Neural crest cell (in vitro differentiated cells): ENCODE measurements at regions not wholly inside any gene's neighbourhood (a gene's known extent, or its start where the extent isn't known, plus 50 kb on each side); places are given as distances from the start of the nearest gene placed in this dataset.
A peak's percentile ranks its signal among the peaks of the same experiment; 100 is the strongest.
"Not testable (repeated sequence)": the region's sequence is repeated elsewhere in the genome, so short reads cannot be mapped to it uniquely, and the experiment has no call there.

Experiments
- DNase-seq: peaks from one replicate; pipeline ENCODE4 v3.0.0; 2021; ENCODE audit warnings: low read depth, mixed read lengths, low spot score
- H3K27ac Mint-ChIP-seq: one replicate; pipeline ENCODE4 v1.8.0; 2021; ENCODE audit warnings: mild to moderate bottlenecking, mixed read lengths; ENCODE audit not compliant: unreplicated experiment
- H3K27me3 Mint-ChIP-seq: 2 replicates; pipeline ENCODE4 v1.8.0; 2021; ENCODE audit warnings: low read depth, mild to moderate bottlenecking, mixed read lengths
- H3K36me3 Mint-ChIP-seq: 2 replicates; pipeline ENCODE4 v1.8.0; 2021; ENCODE audit warnings: low read depth, mild to moderate bottlenecking, mixed read lengths
- H3K4me1 Mint-ChIP-seq: 2 replicates; pipeline ENCODE4 v1.8.0; 2021; ENCODE audit warnings: mixed read lengths
- H3K4me3 Mint-ChIP-seq: one replicate; pipeline ENCODE4 v1.8.0; 2021; ENCODE audit warnings: mild to moderate bottlenecking, mixed read lengths
- H3K9me3 Mint-ChIP-seq: 2 replicates; pipeline ENCODE4 v1.8.0; 2021; ENCODE audit warnings: mixed read lengths
- TF ChIP-seq, protein P1 (sequence below): fragments of 200-600 bp; sonication (generic); conservative IDR thresholded peaks from 2 replicates; pipeline ENCODE4 v1.5.0; 2021; ENCODE audit warnings: antibody characterized with exemption, mild to moderate bottlenecking

DNA sequence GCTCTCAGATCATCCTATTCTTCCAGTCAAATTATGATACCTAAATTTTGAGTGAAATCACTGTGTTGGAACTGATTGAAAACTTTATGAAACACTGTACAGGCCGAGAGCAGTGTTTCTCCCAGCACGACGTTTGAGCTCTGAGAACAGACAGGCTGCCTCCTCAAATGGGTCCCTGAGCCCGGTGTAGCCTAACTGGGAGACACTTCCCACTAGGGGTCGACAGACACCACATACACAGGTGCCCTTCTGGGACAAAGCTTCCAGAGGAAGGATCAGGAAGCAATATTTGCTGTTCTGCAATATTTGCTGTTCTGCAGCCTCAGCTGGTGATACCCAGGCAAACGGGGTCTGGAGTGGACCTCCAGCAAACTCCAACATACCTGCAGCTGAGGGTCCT is 392.5 kb upstream of the PBX1 start:
- not testable (repeated sequence) for H3K4me3 Mint-ChIP-seq

DNA sequence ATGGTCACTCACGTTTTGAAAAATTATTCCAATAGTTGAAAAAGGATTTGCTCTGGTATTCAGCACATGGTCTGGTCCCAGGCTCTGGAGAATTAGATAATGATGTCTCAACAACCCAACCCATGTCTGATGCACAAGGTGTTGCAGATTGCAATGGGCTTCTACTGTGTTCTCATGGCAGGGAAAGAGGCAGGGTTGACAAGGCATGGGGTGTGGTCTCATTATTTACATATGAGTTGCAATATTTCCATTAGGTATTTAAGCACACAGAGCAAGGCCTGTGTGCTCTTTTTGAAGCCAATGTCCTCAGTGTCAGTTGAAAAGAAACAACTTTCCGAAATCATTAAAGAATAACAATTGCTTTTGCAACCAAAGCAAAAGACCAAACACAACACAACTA is 381.9 kb upstream of the PBX1 start:
- Mint-ChIP-seq H3K36me3 (no peaks in the 10 kb centered on the region), H3K27ac (no peak overlapping the region), H3K4me1 (no peaks in the 10 kb centered on the region), H3K4me3 (no peak overlapping the region), H3K9me3 (no peaks in the 10 kb centered on the region), H3K27me3 (no peaks in the 10 kb centered on the region)
- TF ChIP-seq, protein P1, sequence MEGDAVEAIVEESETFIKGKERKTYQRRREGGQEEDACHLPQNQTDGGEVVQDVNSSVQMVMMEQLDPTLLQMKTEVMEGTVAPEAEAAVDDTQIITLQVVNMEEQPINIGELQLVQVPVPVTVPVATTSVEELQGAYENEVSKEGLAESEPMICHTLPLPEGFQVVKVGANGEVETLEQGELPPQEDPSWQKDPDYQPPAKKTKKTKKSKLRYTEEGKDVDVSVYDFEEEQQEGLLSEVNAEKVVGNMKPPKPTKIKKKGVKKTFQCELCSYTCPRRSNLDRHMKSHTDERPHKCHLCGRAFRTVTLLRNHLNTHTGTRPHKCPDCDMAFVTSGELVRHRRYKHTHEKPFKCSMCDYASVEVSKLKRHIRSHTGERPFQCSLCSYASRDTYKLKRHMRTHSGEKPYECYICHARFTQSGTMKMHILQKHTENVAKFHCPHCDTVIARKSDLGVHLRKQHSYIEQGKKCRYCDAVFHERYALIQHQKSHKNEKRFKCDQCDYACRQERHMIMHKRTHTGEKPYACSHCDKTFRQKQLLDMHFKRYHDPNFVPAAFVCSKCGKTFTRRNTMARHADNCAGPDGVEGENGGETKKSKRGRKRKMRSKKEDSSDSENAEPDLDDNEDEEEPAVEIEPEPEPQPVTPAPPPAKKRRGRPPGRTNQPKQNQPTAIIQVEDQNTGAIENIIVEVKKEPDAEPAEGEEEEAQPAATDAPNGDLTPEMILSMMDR: no peak
- no peak for DNase-seq

More for the DNA sequence above, 392.5 kb upstream of the PBX1 start:
- H3K27ac Mint-ChIP-seq, H3K36me3 Mint-ChIP-seq, DNase-seq, H3K27me3 Mint-ChIP-seq, H3K9me3 Mint-ChIP-seq: not testable (repeated sequence)
- H3K4me1 Mint-ChIP-seq: peaks cover 13% of the 10 kb centered on the region
- TF ChIP-seq, protein P1: peak; percentile 46

DNA sequence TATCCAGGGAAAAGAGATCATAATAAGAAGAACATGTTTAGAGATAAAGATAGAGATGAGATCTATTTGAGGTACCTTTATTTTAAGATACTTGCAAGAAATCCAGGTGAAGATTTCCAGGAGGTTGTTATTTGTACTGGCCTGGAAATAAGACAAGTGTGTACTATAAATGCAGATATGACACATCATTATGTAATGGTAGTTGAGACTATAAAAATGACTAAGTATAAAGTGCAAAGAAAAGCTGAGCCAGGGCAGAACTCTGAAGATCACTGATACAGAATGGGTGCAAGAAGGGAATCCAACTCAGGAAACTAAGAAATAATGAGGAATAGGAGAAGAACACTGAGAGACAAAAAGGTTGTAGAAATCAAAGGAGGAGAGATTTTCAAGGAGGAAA is 378.2 kb upstream of the PBX1 start:
- Mint-ChIP-seq H3K27me3 (peaks cover 4% of the 10 kb centered on the region), H3K4me3 (no peak overlapping the region), H3K36me3 (no peaks in the 10 kb centered on the region), H3K9me3 (no peaks in the 10 kb centered on the region), H3K4me1 (no peaks in the 10 kb centered on the region), H3K27ac (no peak overlapping the region)
- DNase-seq: no peak
- TF ChIP-seq, protein P1: no peak

DNA sequence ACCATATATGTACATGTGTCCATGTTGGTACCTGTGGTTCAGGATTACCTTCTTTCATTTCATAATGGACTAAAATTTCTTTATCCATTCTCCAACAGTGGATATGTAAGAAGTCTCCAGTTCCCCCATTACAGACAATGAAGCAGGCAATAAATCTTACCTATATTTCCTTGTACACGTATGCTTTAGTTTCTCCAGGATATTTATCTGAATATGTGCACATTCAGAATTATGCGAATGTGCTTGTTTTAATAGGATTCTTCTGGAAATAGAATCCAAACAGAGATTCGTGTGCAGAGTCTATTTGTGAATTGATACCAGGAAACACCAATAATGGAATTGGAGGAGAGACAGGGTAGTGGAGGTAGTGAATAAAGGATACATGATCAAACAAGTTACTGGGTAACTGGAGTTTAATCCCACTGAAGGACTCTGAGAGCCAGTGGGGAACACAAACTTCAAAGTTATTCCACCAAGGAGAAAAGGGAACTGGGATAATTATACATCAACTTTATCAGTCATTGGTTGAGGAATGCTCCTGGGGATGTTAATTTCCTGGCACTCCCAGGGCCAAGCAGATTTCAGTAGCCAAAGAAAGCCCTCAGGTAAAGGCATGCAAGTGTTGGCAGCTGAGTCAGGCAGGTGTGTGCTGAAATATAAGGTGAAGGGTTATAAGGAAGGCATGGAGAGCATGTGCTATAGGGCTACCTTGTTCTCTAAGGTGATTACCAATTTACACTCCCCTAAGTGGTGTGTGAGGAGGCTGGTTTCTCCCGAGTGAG is 374.9 kb upstream of the PBX1 start:
- DNase-seq: no peak
- H3K27me3 Mint-ChIP-seq: peaks cover 4% of the 10 kb centered on the region
- peaks cover 10% of the 10 kb centered on the region for H3K4me1 Mint-ChIP-seq
- no peaks in the 10 kb centered on the region for H3K9me3 Mint-ChIP-seq
- H3K4me3 Mint-ChIP-seq: no peak overlapping the region
- no peak overlapping the region for H3K27ac Mint-ChIP-seq
- no peaks in the 10 kb centered on the region for H3K36me3 Mint-ChIP-seq
- TF ChIP-seq, protein P1: no peak

DNA sequence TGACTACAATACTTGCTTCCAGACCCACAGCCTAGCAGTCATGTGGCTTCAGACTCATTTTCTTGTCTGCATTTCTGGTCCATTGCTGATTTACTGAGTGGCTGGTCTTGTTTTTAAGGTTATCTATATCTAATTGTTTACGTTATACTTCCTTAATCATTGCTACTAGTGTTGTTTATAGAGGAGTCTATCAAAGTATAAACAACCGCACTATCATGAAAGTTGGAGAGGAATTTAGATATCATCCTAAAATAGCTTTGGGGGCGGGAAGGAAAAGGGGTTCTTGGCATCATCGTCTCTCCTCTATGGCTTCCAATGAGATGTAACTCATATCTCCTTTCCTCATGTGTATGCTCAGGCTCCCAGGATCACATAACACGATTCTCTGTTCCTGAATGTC is 372.1 kb upstream of the PBX1 start:
- TF ChIP-seq, protein P1: no peak
- DNase-seq: no peak
- Mint-ChIP-seq H3K36me3 (no peaks in the 10 kb centered on the region), H3K27ac (no peak overlapping the region), H3K4me1 (peaks cover 12% of the 10 kb centered on the region), H3K27me3 (peaks cover 4% of the 10 kb centered on the region), H3K4me3 (no peak overlapping the region), H3K9me3 (no peaks in the 10 kb centered on the region)
